DOHH2 (cell line): ENCODE measurements at regions not wholly inside any gene's neighbourhood (a gene's known extent, or its start where the extent isn't known, plus 50 kb on each side); places are given as distances from the start of the nearest gene placed in this dataset.

Experiments
- CTCF ChIP-seq: fragments of 200-600 bp; sonication (generic); IDR thresholded peaks from one replicate; pipeline ENCODE4 v1.5.1; 2014; ENCODE audit warnings: antibody characterized with exemption, mild to moderate bottlenecking, low read depth, low read length; ENCODE audit not compliant: poor library complexity, severe bottlenecking
- EZH2phosphoT487 ChIP-seq: fragments of 200-600 bp; sonication (generic); IDR thresholded peaks from 2 replicates; pipeline ENCODE4 v1.6.1; 2017; ENCODE audit warnings: borderline replicate concordance, mild to moderate bottlenecking, antibody characterized with exemption, low read length, moderate library complexity, mixed read lengths

DNA sequence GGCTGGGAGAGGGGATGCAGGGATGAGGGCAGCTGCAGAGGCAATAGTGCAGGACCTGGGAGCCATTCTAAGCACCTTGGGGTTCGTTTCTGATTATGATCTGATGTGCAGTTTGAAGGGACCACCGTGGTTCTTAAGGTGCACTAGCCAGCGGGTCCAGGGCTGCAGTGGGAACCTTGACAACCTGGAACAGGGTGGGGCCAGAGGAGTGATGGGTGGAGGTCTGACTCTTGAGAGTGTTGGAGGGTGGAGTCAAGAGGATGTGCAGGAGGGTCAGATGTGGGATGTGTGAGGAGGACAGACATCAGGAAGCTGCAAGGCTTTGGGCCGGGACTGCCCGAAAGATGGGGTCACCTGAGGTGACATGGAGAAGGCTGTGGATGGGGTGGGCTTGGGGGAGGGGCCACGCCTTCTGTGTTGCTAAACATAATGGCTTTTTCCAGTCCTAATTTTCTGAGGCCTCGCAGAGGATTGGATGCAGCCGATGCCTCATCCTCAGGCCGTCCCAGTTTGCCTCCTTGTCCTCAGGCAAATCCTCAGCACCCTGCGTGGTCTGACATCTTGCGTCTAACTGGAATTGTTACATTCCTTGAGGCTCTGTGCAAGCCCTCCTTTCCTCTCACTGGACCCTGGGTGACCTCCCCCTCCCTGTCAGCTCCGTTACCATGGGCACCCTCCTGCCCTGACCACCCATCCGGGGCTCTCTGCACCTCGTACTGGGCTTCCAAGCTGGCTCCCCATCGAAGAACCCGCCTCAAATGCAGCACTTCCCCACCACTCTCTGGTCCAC lies 61.4 kb upstream of the TRPM1 start:
- TF ChIP-seq CTCF: no peak
- TF ChIP-seq EZH2phosphoT487: no peak
